Activated CD8-positive, alpha-beta memory T cell treated with anti-CD3 and anti-CD28 coated beads, Interleukin-2, amount 10 ng/mL, durations not matched to agents 7 days and 5 days (primary cell): ENCODE measurements at regions not wholly inside any gene's neighbourhood (a gene's known extent, or its start where the extent isn't known, plus 50 kb on each side); places are given as distances from the start of the nearest gene placed in this dataset.
"Not testable (repeated sequence)": the region's sequence is repeated elsewhere in the genome, so short reads cannot be mapped to it uniquely, and the experiment has no call there.

Source experiments
- ATAC-seq: fragments of 150-1000 bp; cut with Tn5 transposase; one replicate; pipeline ENCODE4 v1.10.0; 2021; ENCODE audit warnings: moderate library complexity
- CTCF ChIA-PET: fragments of 350-600 bp; sonication (Branson Sonifier 250); formaldehyde crosslinking; loops from one replicate; lab custom pipeline; 2021; ENCODE audit warnings: antibody characterized with exemption; lab: Charles Lee
- DNase-seq: peaks from one replicate; pipeline ENCODE4 v3.0.0-alpha.2; 2020
- H3K27ac Mint-ChIP-seq: one replicate; pipeline ENCODE4 v1.8.0; 2021; ENCODE audit warnings: mild to moderate bottlenecking, mixed read lengths
- H3K27me3 Mint-ChIP-seq: one replicate; pipeline ENCODE4 v1.8.0; 2021; ENCODE audit warnings: mixed read lengths
- H3K36me3 Mint-ChIP-seq: one replicate; pipeline ENCODE4 v1.8.0; 2021; ENCODE audit warnings: mild to moderate bottlenecking, mixed read lengths
- H3K4me1 Mint-ChIP-seq: one replicate; pipeline ENCODE4 v1.8.0; 2021; ENCODE audit warnings: mixed read lengths
- H3K4me3 Mint-ChIP-seq: one replicate; pipeline ENCODE4 v1.8.0; 2021; ENCODE audit warnings: mild to moderate bottlenecking, moderate library complexity, mixed read lengths
- H3K9me3 Mint-ChIP-seq: one replicate; pipeline ENCODE4 v1.8.0; 2022; ENCODE audit warnings: low read depth, mixed read lengths

- DNase-seq: no peak
- Mint-ChIP-seq H3K9me3 (no peaks in the 10 kb centered on the region), H3K4me3 (no peak overlapping the region), H3K36me3 (no peaks in the 10 kb centered on the region), H3K4me1 (no peaks in the 10 kb centered on the region), H3K27me3 (no peaks in the 10 kb centered on the region), H3K27ac (no peak overlapping the region)
- CTCF ChIA-PET: interaction anchor here (1.0 kb wide), 1 partner anchor 232 kb away, joined by 3 read pairs; no protein-coding TSS in a partner anchor
- no peak for ATAC-seq
Observed at GRCh38 chr13:100954430-100955305, 280.1 kb upstream of the TMTC4 start.

GRCh38 chr13:100951016-100951415 lies 276.4 kb upstream of the TMTC4 start:
- CTCF ChIA-PET: no interaction called here
- Mint-ChIP-seq H3K9me3 (no peaks in the 10 kb centered on the region), H3K27ac (no peak overlapping the region), H3K4me3 (no peak overlapping the region), H3K27me3 (no peaks in the 10 kb centered on the region), H3K4me1 (no peaks in the 10 kb centered on the region), H3K36me3 (no peaks in the 10 kb centered on the region)
- DNase-seq (no peak), ATAC-seq (no peak)

- ATAC-seq, H3K27ac Mint-ChIP-seq, H3K36me3 Mint-ChIP-seq, H3K9me3 Mint-ChIP-seq, CTCF ChIA-PET, H3K4me3 Mint-ChIP-seq, H3K27me3 Mint-ChIP-seq, H3K4me1 Mint-ChIP-seq, DNase-seq: not testable (repeated sequence)
Observed at GRCh38 chr13:100948937-100949336, 274.3 kb upstream of the TMTC4 start.

GRCh38 chr13:100946588-100946987 lies 272.0 kb upstream of the TMTC4 start:
- Mint-ChIP-seq H3K9me3 (no peaks in the 10 kb centered on the region), H3K4me1 (no peaks in the 10 kb centered on the region), H3K27ac (no peak overlapping the region), H3K36me3 (no peaks in the 10 kb centered on the region), H3K27me3 (no peaks in the 10 kb centered on the region), H3K4me3 (no peak overlapping the region)
- ATAC-seq (no peak), DNase-seq (no peak)
- CTCF ChIA-PET: no interaction called here

DNA sequence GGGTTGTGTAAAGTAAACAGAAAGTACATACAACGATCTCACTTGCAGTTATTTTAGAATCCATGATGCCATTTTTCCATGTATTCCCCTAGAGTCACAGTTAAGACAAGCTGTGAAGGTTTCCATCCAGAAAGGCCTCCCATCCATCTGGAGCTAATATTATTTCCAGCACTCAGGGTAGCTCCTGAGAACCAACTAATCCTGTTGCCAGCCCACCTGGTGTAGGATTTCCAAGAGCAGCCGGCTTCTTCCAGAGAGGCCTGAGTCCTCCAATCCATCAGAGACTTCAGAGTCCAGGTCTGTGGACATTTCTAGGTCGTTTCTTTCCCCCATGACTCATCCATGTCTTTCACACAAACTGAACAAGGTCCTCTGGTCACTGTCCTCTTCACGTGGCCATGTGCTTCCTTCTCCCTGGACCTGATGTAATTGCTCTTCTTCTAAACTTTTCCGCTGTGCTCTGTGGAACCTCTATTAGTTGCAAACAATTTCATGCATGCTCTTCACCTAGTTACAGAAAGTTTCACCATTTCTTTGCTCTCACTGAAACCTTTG lies 270.3 kb upstream of the TMTC4 start:
- no peaks in the 10 kb centered on the region for H3K9me3 Mint-ChIP-seq
- DNase-seq (no peak), ATAC-seq (no peak)
- CTCF ChIA-PET: no interaction called here
- no peaks in the 10 kb centered on the region for H3K36me3 Mint-ChIP-seq
- no peak overlapping the region for H3K4me3 Mint-ChIP-seq
- H3K27ac Mint-ChIP-seq: no peak overlapping the region
- H3K27me3 Mint-ChIP-seq: no peaks in the 10 kb centered on the region
- no peaks in the 10 kb centered on the region for H3K4me1 Mint-ChIP-seq

- Mint-ChIP-seq H3K4me1 (no peaks in the 10 kb centered on the region), H3K27ac (no peak overlapping the region), H3K36me3 (no peaks in the 10 kb centered on the region), H3K27me3 (peaks cover 2% of the 10 kb centered on the region), H3K4me3 (no peak overlapping the region), H3K9me3 (no peaks in the 10 kb centered on the region)
- DNase-seq (no peak), ATAC-seq (no peak)
- CTCF ChIA-PET: no interaction called here
Observed at GRCh38 chr13:100942742-100943141, 268.1 kb upstream of the TMTC4 start.

GRCh38 chr13:100941377-100942368 lies 267.1 kb upstream of the TMTC4 start:
- no peak overlapping the region for H3K4me3 Mint-ChIP-seq
- no peak for ATAC-seq
- no peak for DNase-seq
- CTCF ChIA-PET: no interaction called here
- no peaks in the 10 kb centered on the region for H3K36me3 Mint-ChIP-seq
- no peaks in the 10 kb centered on the region for H3K9me3 Mint-ChIP-seq
- peaks cover 4% of the 10 kb centered on the region for H3K27me3 Mint-ChIP-seq
- no peaks in the 10 kb centered on the region for H3K4me1 Mint-ChIP-seq
- no peak overlapping the region for H3K27ac Mint-ChIP-seq

- no peak overlapping the region for H3K4me3 Mint-ChIP-seq
- H3K36me3 Mint-ChIP-seq: no peaks in the 10 kb centered on the region
- H3K4me1 Mint-ChIP-seq: no peaks in the 10 kb centered on the region
- ATAC-seq (no peak), DNase-seq (no peak)
- no peaks in the 10 kb centered on the region for H3K9me3 Mint-ChIP-seq
- H3K27ac Mint-ChIP-seq: no peak overlapping the region
- H3K27me3 Mint-ChIP-seq: peaks cover 13% of the 10 kb centered on the region
- CTCF ChIA-PET: no interaction called here
Observed at GRCh38 chr13:100940658-100941057, 266.1 kb upstream of the TMTC4 start.

DNA sequence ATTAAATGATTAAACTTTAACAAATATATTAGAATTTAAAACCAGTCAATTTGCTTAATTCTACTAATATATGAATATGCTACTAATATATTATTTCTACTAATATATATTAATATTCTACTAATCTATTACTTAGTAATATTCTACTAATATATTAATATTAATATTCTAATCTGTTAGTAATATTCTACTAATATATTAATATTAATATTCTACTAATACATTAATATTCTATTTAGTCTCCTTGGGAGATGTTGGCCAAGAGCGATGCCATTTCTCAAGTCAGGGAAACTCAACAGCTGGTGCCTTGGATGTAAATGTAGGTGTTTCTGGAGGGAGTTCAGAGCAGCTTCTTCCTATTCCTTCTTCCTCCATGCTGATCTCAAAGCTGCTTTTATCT lies 259.2 kb upstream of the TMTC4 start:
- Mint-ChIP-seq H3K36me3 (no peaks in the 10 kb centered on the region), H3K4me3 (no peak overlapping the region), H3K27me3 (peaks cover 29% of the 10 kb centered on the region), H3K27ac (no peak overlapping the region), H3K4me1 (no peaks in the 10 kb centered on the region), H3K9me3 (no peaks in the 10 kb centered on the region)
- CTCF ChIA-PET: no interaction called here
- no peak for DNase-seq
- no peak for ATAC-seq

GRCh38 chr13:100922599-100922998 lies 248.0 kb upstream of the TMTC4 start:
- no peak overlapping the region for H3K4me3 Mint-ChIP-seq
- no peaks in the 10 kb centered on the region for H3K4me1 Mint-ChIP-seq
- H3K36me3 Mint-ChIP-seq: no peaks in the 10 kb centered on the region
- DNase-seq (no peak), ATAC-seq (no peak)
- peaks cover under 1% of the 10 kb centered on the region for H3K27me3 Mint-ChIP-seq
- CTCF ChIA-PET: no interaction called here
- H3K27ac Mint-ChIP-seq: no peak overlapping the region
- H3K9me3 Mint-ChIP-seq: no peaks in the 10 kb centered on the region

DNA sequence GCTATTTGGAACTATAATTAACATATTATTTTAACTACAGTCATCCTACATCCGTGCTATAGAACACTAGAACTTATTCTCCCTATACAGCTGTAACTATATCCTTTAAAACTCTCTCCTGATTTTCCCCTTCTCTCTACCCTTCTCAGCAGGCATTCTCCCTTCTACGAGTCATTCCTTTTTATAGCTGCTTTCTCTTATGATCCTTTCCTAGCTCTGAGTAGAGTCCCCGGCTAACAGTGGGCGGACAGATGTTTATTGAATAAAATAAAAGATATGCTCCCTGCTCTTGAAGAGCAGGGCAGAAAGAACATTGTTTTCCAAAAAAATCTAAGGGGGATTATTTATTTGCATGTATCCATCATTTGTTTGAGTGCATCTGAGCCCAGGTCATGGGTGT lies 246.5 kb upstream of the TMTC4 start:
- Mint-ChIP-seq H3K27ac (no peak overlapping the region), H3K4me1 (no peaks in the 10 kb centered on the region), H3K9me3 (no peaks in the 10 kb centered on the region), H3K27me3 (peaks cover 4% of the 10 kb centered on the region), H3K4me3 (no peak overlapping the region), H3K36me3 (no peaks in the 10 kb centered on the region)
- no peak for ATAC-seq
- CTCF ChIA-PET: no interaction called here
- DNase-seq: no peak

DNA sequence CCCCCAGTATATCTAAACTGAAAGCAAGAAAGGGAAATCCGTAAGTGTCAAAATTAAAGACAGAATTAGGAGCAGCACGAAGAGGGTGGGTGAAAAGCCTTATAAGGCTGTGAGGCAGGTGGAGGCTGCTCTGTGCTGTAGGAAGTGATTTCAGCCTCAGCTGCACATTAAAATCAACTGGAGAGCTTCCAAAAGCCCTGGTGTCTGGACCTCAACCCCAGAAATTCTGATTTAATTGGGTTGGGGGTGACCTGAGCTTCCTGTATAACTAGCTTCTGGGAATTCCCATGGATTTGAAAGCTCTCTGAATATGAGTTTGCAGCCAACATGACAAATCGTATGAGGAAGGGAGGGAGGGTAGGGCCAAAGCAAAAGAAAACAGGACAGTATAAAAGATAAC lies 242.4 kb upstream of the TMTC4 start:
- Mint-ChIP-seq H3K4me1 (no peaks in the 10 kb centered on the region), H3K9me3 (no peaks in the 10 kb centered on the region), H3K36me3 (no peaks in the 10 kb centered on the region), H3K4me3 (no peak overlapping the region), H3K27me3 (peaks cover 4% of the 10 kb centered on the region), H3K27ac (no peak overlapping the region)
- no peak for DNase-seq
- CTCF ChIA-PET: no interaction called here
- ATAC-seq: no peak

GRCh38 chr13:100913143-100913542 lies 238.5 kb upstream of the TMTC4 start:
- Mint-ChIP-seq H3K9me3 (no peaks in the 10 kb centered on the region), H3K27ac (no peak overlapping the region), H3K4me3 (no peak overlapping the region), H3K4me1 (no peaks in the 10 kb centered on the region), H3K27me3 (peaks cover 14% of the 10 kb centered on the region), H3K36me3 (no peaks in the 10 kb centered on the region)
- CTCF ChIA-PET: no interaction called here
- DNase-seq (no peak), ATAC-seq (no peak)
